NCI-H446 treated with DMSO at 0.1 percent for 48 hours (cell line): ENCODE measurements at regions not wholly inside any gene's neighbourhood (a gene's known extent, or its start where the extent isn't known, plus 50 kb on each side); places are given as distances from the start of the nearest gene placed in this dataset.
A peak's percentile ranks its signal among the peaks of the same experiment; 100 is the strongest.
"Not testable (repeated sequence)": the region's sequence is repeated elsewhere in the genome, so short reads cannot be mapped to it uniquely, and the experiment has no call there.

Source experiments
- DNase-seq: peaks from one replicate; lab custom pipeline; 2025; lab: John Stamatoyannopoulos, UW

DNA sequence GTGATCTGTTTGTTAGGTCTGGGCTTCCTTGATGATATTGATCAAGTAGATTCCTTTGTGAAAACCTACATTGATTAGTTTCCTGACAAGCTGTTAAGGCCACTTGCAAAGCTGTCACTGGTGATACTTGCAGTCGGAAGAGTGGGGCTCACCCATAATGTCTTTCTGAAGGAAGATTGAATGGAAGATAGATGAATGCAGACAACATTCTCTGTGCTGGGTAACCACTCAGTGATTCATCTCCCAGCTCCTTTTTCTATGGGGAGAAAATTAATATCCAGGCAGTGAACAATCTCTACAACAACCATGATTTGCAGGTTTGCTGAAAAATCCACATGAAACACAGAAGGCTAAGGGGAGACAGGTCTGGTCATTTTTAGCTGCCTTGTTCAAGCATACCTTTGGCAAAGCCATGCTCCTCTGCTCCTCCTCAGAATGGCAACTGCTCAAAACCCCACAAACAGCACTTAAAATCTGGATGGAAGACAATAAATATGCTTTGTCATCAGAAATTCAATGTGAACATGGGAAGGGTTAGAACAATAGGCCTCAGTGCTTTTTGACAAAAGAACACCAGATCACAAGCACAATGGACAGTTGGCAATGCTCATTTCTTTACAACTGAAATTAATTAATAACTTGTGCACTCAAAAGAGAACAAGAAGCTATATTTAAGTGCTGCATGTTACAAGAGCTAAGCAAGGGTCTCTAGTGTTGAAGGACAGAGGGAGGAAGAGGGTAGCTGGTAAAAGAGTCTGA, 495.4 kb downstream of the TOX3 start:
- DNase-seq, result no peak

DNA sequence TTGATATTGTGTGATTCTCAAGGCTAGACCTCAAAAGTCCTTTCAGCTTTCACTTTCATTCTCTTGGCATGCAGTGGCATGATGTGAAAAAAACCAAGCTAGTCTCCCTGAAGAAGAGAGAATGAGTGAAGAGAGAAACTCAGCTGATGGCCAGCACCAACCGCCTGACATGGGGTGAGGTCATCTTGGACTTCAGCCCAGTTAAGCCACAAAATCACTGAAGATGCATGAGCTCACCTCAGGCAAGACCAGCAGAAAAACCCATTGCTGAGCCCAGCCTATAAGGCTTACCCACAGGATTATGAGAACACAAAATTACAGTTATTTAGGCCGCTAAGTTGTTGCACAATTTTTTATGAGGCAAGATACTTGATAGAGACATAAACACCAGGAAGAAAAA, 496.5 kb downstream of the TOX3 start:
- DNase-seq, result no peak

DNA sequence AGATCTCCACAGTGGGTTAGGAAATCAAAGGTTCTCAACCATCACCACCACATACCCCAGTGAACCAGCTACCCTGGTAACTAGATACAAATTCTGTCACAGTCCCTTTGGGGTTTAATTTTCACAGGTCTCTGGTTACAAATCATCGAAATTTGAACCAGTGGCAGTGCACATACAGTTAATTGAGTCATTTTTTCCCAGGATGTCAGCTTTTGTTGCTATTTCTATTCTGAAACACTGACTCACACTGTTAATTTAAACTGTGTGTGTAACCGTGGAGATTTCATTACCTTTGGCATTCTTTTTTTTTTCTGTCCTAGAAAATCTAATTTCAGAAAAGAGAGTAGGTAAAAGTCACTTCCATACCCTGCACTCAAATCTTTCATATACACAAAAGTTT, 511.5 kb downstream of the TOX3 start:
- no peak for DNase-seq

DNA sequence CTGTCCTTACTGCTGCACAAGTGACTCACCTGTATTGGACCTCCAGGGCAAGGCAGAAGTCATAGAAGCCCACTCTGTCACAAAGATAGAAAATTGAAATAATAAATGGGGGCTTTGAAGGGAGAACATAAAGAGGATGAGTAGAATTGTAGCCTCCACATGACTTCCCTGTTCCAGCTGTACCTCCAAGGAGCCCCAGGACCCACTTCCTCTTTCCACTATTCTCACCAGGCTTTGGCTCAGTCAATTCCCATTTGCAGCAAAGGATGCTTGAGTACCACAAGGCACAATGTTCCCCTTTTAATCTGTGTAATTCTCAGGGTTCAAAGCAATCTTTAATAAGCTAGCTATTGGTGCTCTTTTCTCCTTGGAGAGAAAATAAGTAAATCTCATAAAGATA, 512.1 kb downstream of the TOX3 start:
- DNase-seq, result no peak

DNA sequence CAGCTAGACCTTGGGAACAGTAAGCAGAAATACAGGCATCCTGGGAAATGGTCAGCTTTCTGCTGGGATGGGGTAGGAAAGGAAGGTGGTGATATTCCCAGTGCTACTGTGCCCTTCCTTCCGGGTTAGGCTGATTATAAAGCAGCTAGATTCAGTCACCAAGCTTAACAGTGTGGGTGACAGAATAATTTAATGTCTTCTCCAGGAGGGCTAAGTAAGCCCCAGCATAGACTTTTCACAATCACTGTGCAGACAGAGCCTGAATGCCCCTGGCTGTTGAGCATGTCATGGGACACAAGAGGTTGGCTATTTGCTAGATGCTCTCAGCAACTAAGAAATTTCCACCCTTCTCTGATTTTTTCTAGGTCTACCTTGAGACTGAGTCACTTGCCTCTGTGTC, 513.0 kb downstream of the TOX3 start:
- no peak for DNase-seq

DNA sequence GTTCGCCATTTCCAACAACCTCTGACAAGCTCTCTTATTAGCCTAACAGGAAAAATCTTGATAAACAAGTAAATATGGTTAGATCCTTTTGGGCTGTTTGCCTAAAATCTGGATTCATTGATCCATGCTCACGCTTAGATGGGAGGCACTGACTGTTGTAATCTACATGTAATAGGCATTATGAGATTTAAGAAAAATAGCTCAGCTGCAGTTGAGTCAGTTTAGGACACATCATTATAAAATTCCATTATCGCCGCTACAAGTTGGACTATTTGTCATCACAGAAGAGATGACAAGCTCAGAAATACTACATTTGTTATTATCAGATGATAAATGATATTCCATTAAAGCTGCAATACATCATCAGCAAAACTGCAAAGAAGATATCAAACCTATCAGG, 524.0 kb downstream of the TOX3 start:
- no peak for DNase-seq

DNA sequence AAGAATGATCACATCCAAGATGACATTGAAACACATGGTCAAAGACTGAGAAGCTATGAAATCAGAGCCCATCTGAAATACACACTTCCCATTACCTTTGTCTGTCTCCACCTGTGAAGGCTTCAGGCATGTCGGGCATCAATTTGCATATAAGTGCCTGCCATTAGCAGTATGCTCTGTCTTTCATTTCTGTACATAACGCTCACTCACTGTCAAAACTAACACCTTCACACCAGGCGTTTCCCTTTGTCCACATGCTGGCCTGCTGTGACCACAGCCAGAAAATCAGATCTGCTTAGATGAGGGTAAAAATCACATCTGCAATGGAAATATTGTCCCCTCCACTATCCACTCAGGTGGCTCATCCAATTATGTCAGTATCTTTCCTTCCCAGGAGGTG, 524.8 kb downstream of the TOX3 start:
- DNase-seq, result no peak

DNA sequence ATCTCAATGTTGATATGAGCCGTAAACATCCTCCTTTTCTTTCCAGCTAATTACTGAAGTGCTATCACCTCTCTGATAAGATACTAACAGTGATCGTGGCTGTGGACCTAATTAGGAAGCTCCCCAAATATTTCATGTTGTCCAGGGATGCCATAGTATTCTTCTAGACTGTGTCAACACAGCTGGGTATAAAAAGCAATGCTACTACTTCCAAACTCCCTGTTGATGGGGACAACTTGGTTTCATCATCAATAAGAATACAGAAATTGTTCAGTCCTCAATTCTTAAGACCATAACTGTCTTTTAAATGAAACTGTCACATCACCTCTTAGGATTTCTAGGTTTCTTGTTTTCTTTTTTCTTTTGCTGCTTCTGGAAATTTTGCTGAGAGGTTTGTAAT, 530.6 kb downstream of the TOX3 start:
- no peak for DNase-seq

DNA sequence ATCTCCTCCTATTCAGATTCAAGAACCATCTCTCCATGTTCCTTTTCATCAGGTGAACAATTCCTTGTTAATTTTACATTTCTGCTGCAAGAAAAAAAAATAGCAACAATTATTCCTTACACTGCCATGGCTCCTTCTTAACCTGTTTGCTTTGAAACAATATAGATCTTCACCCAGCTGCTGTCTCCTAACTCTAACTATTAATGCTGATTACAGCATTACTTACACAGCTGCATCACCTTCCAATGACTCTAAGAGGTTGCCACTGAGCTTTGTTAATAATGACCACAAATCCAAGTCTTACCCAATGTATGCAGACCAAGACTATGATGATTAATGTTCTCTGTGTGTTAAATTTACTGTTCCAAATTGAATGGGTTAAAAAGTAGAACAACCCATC, 541.4 kb downstream of the TOX3 start:
- no peak for DNase-seq

DNA sequence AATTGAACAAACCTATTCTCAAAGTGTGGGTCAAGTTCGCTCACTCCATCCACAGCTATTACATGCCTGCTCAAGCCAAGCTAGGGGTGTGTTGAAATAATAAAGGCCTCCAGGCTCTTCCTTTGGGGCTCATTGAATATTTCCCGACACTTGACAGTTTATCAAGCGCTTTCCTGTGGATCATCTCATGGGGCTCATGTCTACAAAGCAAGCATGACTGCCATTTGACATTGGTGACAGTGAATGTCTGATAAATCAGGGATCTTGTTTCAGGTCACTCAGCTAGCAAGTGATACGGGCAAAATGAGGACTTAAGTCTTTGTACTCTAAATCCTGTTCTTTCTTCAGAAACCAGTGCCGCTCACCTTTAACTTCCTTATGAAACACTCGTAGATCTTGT, 542.6 kb downstream of the TOX3 start:
- DNase-seq, result no peak

DNA sequence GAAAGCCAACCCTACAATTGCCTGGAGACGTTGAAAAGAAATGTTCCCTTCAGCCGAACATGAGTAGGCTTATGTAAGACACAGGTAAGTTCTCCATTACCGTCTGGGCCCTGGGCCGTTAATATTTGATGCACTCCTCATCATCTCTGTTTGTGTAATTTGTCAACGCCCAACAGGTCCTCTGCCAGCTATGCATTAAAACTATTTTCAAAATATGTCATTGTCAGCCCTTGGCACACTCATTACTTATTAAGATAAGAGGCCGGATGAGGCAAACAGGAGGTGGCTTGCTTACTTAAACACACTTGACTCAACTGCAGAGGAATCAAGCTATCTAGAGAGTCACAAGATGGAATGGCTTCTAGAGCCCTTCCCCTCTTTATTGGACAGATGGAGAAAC, 544.9 kb downstream of the TOX3 start:
- no peak for DNase-seq

DNA sequence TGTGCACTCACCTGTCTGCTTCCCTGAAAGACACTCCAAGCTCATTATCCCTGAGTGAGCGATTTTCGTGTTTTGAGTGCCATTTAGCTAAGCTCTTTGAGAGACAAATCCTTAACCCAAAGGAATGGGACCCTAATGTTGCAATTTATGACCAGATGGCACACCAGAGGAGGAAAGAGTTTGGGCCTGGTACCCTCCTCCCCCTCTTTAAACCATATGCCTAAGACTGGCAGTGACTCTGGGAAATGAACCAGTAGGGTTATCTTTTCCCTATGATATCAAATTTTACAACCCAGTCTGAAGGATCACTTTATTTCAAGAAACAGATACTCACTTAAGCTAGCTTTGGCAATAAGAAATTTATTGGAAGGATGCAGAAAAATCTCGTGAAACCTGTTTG, 550.4 kb downstream of the TOX3 start:
- no peak for DNase-seq

DNA sequence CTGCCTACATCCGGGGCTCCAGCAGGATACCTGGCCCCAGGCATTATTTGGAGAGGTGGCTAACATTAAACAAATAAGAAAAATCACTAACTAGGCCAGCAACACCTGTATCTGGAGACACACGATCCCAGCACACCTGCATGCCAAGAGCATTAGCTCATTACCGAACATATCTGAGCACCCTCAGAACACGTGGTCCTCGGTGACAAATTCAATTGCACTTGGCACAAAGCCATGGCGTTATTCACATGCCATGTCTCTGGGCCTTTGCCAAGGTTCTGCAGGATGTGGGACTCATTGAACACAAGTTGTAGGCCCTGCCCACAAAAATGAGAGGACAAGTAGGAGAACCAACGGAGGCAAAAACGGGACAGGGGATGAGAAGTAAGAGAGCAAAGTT, 552.3 kb downstream of the TOX3 start:
- no peak for DNase-seq

DNA sequence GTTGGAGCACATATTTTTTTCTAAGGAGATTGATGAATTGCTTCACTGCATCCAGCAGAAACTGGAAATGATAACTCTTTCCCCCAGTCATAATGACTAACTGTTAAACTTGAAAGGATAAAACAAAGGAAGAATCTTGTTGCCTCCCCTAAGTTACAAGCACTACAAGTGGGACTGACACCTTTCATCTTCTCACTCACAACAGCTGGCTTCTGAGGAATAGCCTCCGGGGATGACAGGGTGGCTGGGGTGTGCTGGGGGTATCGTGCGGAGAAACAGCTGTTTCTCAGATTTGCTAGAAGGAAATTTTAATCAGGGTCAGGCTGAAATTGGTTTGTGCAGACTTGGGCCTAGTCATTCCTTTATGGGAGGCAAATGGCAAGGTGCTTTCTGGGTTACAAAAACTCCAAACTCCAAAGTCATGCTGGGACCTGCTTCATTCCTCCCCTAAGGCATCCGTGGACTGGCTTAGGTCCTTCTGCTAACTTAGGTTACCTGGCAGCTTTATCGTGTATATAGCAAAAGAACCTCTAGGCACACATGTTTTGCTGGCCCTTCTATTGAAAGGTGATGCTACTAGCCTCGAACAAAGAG, 557.2 kb downstream of the TOX3 start:
- no peak for DNase-seq

DNA sequence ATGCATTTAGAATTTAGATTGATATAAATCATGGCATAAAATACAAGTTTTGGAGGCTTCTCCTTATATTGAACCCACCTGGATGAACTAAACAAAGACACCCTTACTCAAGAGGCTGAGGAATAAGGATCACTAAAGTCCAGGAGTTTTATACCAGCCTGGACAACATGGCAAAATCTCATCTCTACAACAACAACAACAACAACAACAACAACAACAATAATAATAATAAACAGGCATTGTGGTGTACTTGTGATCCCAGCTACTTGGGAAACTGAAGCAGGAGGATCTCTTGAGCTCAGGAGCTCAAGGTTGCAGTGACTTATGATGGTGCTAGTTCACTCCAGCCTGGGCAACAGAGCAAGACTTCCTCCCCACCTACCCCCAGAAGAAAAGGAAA, 558.0 kb downstream of the TOX3 start:
- no peak for DNase-seq

DNA sequence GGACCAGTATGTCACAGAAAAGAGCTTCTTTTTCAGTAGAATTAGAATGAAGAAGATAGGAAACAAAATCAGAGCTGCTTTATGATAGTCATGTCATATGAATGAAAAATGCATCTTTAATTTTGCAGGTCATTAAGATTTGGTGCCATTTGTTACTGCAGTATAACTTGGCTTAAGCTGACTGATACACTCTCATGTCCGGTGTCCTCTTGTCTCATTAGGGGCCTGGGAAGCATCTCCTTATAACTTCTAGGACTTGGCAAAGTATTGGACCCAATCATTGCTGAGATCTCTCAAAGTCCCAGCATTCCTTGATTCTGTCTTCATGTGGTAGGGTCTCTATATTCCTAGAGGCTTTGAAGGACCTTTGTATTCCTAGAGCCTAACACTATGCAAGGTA, 559.4 kb downstream of the TOX3 start:
- no peak for DNase-seq

DNA sequence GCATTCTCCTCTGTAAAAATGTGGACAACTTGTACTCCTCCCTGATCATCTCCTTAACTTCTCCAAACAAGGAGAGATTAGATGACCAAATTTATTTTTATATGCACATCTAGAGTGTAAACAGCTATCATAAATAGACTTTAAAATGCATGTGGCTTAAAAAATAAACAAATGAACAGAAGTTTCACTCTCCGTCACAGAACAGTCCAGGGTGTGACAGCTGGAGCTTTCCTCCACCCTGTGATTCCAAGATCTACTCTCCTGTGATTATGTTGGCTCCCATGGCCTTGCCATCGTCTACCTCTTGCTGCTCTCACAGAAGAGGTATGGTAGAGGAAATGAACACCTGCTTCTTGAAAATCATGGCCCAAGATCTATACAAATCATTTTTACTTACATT, 560.2 kb downstream of the TOX3 start:
- DNase-seq, result no peak

DNA sequence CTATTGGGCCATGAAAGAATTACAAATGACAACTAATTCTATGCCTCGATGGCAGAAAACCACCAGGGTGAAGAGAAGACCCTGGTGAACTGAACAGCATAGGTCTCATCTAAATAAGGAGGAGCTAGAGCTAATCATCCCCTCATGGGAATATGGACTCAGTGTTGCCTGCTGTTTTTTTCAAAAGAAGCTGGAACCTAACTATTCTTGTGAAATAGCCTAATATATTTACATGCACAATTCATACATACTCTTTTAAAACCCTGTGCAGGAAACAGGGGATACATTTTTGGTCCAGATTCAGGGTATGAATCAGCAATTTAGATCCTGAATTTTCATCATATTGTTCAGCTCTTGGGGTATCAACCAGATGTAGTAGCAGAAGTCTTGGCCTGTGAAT, 560.6 kb downstream of the TOX3 start:
- no peak for DNase-seq

DNA sequence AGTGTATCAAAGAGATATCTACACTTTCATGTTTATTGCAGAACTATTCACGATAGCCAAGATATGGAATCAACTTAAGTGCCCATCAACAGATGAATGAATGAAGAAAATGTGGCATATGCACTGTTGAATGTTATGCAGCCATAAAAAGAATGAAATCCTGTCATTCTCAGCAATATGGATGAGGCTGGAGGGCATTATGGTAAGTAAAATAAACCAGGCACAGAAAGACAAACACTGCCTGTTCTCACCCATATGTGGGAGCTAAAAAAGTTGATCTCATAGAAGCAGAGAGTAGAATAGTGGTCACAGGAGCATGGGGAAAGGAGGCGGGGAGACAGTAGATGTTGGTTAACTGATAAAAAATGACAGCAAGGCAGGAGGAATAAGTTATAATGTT, 561.8 kb downstream of the TOX3 start:
- DNase-seq, result no peak

DNA sequence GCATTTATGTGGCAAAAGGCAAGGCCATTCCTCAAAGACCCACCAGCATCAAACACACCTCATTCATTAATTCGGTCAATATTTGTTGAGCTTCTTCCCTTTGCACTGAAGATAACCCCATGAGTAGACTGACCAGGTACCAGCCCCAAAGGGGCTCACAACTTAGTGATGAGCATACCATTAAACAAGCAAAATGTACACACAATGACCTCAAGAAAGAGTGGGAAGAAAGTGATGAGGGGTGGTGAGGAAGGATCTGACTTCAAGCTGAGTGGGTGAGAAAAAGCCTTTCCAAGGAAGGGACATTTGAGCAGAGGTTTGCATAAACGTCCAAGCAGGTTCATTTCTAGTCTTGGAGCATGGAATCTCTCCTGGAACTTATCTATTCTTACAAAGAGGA, 562.5 kb downstream of the TOX3 start:
- no peak for DNase-seq

DNA sequence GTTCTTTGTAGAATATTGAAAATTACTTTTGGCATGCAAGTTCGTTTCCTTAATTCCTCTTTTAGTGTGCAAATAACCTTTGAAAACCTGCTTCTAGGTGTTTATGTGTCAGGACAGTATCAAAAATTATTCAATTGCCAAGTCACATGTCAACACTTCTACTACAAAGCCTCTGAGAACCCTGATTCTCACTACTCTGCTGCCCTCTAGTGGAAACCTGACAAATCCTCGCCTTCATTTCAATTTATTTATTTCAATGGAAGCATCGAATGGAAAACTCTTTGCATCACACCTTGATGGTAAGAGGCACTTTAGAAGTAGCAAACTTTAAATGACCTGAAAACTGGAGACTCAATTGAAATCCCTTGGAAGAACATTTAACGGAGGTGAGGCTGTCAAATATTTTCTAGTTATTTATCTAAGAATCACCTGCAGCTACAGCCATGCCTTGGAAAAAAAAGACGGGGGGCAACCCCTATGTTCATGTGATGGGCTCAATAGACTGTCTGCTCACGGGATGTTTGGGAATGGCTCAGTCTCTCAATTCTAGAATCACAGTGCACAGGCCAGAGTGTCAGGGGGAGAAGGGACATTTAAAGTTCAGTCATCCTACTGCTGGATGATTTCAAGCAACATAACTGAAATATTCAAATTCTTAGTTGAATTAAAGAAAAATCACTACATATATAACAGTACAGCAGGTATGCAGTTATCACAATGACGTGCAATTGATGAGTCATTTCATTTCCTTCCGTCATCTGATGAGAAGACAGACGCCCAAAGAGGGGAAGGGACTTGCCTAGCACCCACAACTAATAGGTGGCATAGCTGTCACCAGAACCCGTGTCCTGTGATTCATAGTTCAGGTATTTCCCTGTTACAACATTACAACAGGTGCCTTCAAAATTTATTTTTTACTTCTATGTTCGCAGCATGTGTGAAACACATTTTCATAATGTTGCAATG, 563.9 kb downstream of the TOX3 start:
- DNase-seq, result peak; percentile 21

DNA sequence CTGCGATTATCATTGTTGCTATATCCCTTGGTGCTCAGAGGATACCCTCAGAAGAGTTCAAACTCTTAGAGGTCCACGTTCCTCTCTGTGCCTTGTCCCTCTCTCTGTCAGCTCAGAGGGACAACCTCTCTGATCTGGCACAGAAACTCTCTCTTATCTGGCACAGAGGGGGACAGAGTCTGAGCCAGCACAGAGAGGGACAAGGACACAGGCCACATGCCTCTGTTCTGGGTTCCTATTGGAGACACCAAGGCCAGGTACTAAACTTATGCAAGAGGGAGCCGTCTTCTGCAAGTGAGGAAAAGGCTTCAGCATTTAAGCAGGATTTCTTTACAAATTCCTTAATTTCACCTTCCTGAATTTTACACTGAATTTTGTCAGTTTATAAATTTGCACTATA, 565.2 kb downstream of the TOX3 start:
- no peak for DNase-seq

DNA sequence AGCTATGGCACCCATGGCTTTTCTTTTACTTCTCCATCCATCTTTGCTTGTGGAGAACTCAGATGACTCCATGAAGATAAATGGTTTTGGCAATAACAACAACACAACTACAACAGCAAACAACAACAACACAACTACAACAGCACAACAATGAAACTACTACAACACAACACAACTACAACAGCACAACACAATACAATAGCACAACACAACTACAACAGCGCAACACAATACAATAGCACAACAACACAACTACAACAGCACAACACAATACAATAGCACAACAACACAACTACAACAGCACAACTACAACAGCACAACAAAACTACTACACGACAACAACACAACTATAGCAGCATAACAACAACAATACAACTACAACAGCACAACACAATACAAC, 569.4 kb downstream of the TOX3 start:
- not testable (repeated sequence) for DNase-seq
